Activated effector memory CD4-positive, alpha-beta T cell treated with anti-CD3 and anti-CD28 coated beads, Interleukin-2, amount 50 U/mL, for 16 hours (primary cell): ENCODE measurements at regions not wholly inside any gene's neighbourhood (a gene's known extent, or its start where the extent isn't known, plus 50 kb on each side); places are given as distances from the start of the nearest gene placed in this dataset.

ENCODE experiments used
- DNase-seq: peaks from one replicate; pipeline ENCODE4 v3.0.0-alpha.2; 2020

- peak; percentile 89 for DNase-seq
Measured at GRCh38 chr11:69918938-69919650, 99.9 kb upstream of the FGF3 start.

DNA sequence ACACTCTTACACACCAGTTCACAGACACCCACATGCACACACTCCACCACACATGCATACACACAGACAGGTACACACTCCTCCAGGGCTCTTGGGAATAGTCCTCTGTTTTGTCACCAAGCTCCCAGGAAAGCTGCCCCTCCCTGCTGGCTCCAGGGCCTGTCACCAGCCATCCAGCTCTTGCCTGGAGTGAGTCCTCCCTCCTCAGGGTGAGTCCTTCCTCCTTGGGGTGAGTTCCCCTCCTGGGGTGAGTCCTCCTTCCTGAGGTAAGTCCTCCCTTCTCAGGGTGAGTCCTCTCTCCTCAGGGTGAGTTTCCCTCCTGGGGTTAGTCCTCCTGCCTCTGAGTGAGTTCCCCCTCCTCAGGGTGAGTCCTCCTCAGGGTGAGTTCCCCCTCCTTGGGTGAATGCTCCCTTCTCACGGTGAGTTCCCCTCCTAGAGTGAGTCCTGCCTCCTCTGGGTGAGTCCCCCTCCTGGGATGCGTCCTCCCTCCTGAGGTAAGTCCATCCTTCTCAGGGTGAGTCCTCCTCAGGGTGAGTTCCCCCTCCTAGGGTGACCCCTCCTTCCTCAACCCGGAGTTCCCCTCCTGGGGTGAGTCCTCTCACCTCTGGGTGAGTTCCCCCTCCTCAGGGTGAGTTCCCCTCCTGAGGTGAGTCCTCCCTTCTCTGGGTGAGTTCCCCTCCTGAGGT is 100.6 kb upstream of the FGF3 start:
- peak; percentile 39 for DNase-seq

DNA sequence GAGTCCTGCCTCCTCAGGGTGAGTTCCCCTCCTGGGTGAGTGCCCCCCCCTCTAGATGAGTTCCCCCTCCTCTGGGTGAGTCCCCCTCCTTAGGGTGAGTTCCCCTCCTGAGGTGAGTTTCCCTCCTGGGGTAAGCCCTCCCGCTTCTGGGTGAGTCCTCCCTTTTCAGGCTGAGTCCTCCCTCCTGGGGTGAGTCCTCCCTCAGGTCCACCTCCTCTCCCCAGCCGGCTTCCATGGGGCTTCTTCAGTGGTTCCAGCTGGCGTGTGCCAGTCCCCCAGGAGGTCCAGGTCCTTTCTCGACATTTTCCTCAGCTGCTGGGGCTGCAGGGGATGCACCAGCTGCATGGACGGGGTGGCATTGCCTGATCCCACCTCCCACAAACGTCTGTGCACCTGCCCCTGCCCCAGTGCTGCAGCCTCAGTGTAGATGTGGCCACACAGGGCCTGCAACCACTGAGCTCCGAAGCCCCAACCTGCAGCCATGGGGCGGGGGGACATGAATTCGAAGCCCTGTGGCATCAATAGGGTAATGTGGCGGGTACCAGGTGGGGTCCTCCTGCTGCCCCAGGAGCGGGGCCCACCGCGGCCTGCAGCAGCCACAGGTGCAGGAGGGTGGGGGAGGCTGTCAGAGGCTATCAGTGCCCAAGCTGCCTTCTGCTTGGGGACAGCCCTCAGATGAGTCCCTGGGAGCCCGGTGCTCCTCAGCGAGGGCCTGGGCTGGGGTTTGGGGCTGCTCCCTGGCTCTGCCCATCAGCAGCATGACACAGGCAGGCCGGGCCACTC is 101.3 kb upstream of the FGF3 start:
- DNase-seq: peak; percentile 54

DNA sequence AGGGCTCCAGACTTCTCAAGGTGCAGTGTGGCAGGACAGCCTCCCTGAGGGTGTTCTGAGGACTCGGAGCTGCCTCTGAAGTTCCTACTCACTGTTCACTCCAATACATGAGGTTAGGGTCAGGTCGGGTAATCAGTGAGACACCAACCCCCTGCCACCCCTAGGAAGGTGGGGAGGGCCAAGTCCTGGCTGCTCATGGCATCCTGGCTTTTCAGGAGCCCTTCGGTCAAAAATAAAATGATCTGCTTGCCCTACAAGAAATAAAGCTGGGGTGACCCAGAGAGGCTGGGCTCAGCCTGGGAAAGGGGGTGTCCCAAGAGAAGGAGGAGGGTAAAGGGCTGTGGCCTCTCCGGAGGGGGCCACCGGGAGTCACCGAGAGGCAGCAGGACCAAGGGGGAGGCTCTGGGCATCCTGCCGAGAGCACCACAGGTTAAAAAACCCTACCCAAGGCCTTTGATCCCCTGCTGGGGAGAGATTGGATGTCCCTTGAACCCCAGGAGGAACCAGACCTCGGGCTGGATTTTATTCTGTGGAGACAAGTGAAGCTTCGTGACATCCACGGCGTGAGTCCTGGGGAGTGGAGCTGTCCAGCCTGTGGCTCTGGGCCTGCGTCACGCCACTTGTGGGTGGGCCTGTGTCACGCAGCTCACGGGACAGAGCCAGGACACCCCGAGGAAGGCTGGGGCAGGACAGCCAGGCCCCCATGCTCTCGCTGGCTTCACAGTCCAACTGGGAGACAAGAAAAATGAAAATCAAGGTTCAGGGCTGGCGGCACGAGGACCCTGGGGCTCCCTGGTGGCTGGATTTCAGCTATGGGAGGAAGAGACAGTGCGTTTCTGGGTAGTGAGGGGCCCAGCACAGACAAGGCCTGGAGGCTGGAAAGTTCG is 102.2 kb upstream of the FGF3 start:
- peak; percentile 46 for DNase-seq

DNA sequence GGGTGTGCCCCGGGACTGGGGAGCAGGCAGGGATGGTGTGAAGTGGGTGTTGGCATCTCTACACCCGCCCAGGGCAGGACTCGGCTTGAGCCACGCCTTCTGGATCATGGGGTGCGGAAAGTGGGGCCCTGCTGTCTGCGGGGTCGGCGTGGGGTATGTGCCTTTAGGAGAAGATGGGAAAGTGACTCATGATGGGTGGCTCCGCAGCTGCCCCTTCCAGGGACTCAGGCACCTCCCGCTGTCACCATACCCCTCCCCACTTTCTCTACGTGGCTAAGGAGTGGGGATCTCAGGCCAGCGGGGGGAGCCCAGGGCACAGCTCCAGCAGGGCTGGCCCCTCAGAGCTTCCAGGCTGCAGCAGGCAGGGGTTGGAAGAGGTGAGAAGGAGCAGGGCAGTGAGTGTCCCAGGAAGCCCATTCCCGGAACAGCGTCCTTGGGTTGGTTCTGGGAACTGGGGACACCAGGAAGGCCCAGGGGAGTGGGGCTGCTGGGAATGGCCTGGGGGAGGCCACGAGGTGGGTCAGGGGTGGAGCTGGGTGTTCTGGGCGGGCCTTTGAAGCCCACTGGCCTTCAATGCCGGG is 102.9 kb upstream of the FGF3 start:
- peak; percentile 16 for DNase-seq

DNA sequence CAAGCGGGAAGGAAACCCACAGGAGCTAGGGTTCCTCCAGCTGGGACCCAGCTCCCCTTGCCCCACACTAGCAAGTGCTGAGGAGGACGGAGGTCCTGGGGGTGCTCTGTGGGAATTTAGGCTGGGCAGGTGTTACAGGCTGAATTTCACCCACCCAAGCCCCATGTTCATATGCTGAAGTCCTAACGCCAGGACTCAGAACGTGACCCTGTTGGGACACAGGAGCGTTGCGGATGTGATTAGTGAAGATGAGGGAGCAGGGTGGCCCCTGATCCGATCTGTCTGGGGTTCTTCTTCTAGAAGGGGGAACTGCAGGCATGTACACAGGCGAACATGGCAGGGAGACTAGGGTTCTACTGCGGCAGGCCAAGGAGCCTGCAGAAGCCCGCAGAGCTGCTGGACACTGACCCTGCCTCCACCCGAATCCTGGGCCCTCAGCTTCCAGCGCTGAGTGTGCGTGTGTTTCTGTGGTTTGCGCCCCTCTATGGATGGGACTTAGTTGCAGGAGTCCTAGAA is 103.4 kb upstream of the FGF3 start:
- DNase-seq: peak; percentile 24

DNA sequence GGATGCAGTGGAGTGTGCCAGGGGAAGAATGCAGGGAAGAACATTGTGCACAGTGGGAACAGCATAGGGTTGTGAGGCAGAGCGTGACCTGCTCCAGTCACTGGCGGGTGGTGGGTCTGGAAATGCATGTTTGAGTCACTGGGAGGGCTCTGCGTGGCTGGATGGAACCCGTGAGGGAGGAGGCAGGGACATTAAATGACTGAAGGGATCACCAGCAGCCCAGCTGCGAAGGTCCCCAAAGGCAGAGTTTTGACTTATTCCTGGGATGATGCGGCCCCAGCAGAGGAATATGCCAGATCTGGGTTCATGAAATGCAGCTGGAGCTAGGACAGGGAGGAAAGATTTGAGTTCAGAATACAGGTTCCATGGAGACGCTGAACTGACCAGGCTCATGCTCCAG is 104.0 kb upstream of the FGF3 start:
- peak; percentile 45 for DNase-seq

DNA sequence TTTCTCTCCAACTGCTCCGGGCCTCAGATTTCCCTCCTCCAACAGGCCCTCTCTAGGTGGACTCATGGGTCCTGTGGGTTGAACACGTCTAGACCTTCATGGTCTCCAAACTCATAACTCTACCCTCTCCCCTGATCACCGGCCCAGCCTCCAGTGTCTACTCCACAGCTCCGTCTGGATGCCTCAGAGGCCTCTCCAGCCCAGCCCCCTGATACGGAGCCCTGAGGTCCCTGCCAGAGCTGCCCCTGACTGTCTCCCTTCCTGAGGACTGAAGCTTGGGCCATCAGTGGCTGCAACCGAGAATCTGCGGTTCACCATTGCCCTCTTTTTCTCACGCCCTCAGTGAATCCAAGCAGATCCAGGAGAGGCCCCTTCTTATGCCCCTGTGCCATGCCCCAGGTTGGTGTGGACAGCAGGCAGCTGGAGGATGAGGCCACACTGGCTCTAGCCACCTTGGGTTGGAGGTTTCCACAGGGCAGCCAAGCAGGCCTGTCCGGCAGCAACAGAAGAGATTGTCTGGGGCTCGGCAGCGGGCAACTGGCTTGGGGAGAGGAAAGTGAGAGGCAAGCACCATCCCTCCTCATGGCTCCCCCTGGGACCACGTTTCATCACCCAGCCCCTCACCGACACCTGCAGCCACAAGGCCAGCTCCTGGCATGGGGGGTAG is 104.6 kb upstream of the FGF3 start:
- DNase-seq: peak; percentile 55

- no peak for DNase-seq
Measured at GRCh38 chr11:69924308-69925161, 105.3 kb upstream of the FGF3 start.

GRCh38 chr11:69925366-69926196 is 106.4 kb upstream of the FGF3 start:
- peak; percentile 31 for DNase-seq

DNA sequence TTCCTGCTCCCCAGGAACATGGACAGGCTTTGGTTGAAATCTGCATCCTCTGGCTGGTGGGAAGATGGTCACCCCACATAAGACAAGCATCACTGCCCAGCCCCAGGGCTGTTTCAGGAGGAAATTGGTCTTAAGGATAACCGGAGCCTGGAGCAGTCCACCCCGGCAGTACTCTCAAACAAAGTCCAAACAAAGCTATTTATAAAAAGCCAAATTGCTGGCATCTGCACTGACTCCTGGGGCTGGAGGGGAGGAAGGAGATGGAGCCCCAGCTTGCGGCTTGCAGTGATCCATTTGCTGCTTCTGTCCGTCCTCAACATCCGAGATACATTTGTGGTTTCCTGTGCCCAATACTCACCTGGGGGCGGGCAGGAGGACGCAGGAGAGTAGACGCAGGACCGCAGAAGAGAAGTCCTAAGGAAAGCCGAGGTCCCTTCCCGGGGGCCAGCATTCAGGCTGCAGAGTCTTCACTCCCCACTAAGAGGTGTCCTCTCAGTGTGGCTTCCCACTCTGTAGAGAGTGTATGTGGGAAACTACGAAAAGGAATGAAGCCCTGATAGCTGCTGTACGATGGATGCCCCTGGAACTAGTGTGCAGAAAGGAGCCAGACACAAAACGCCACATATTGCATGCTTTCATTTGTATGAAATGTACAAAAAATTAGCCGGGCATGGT is 107.3 kb upstream of the FGF3 start:
- peak; percentile 47 for DNase-seq

GRCh38 chr11:69928121-69928520 is 108.9 kb upstream of the FGF3 start:
- DNase-seq: peak; percentile 33

GRCh38 chr11:69928975-69929374 is 109.8 kb upstream of the FGF3 start:
- no peak for DNase-seq

DNA sequence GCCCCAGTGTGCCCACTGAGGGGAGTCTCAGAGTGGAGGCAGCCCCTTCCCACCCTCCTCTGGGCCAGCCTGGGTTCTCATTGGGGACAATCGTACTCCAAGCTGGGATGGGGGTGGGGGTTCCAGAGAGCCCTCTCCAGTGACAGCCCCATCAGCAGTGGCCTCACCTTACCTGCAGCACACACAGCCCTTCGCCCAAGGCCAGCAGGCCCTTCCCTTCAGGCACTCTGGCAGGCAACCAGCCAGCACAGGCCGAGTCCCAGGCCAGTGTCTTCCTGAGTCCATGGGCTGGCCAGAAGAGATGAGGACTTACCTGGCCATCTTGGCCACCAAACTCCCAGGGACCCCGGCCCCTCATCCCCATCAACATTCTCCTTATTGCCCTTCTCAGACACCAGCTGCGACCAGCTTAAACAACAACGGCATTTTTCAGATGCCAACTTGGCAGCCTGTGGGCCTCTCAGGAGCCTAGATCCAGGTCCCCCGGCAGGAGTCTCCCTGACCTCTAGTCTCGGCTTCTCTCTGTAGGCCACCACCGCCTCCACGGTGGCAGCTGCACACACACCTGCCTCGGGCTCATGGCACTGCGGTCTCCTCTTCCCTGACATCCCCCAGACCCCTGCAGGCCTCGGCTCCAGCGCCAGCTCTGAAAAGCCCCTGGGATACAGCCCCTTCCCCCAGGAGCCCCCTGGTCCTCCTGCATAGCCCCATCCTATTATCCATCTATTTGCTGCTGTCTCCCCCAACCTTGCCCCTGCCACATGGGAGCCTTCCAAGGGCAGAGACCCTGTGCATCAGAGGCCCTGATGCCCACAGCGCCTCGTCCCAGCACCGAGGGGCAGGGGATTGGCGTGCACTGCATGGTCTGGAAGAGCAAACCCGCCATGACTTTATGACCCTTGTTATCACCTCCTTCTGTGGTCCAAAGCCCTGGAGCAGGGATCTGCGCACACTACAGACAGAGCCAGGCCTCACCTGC is 111.2 kb upstream of the FGF3 start:
- DNase-seq: peak; percentile 31

DNA sequence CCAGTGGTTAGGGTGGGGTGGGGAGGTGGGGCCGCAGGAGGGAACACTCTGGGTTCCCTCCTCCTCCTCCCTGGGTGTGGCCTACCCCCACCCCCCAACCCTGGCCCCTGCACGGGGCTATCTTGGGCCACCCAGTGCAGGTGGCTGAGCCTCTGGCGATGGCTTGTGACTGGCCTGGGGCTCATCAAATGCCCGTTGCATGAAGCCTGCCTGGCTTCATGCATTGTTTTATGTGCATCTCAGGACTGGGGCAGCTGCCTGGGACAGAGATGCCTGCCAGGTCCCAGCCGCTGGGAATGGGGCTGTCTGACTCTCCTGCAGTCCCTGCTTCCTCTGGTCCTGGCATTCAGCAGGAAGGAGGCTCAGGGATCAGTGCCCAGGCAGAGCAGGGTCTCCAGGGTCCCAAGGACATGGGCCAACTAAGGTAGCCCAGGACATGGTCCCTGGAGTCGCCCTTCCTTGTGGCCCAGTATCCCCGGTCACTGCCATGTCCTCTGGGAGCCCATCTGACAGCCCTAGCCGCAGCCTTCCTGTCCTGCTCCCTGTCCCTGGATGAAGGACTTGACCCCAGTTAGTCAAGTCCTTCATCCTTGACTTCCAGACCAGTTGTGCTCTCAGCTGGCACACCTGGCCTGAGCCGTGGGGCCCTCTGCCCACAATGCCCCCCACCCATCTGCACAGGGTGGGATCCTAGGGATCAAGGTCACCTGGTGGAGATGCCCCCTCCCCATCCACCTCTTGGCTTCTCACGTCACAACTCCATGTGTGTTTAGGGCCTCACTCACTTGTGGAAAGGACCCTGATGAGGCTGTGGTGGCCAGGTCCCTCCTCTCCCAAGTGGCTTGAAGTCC is 112.1 kb upstream of the FGF3 start:
- peak; percentile 39 for DNase-seq

GRCh38 chr11:69931994-69932910 is 113.0 kb upstream of the FGF3 start:
- peak; percentile 4 for DNase-seq
